ENCODE measurements at regions not wholly inside any gene's neighbourhood (a gene's known extent, or its start where the extent isn't known, plus 50 kb on each side); places are given as distances from the start of the nearest gene placed in this dataset.

- DNase-seq: no peak
Measured at GRCh38 chr2:18373664-18374063, 186.8 kb downstream of the RDH14 start.

GRCh38 chr2:18373081-18373480 lies 187.4 kb downstream of the RDH14 start:
- no peak for DNase-seq

DNA sequence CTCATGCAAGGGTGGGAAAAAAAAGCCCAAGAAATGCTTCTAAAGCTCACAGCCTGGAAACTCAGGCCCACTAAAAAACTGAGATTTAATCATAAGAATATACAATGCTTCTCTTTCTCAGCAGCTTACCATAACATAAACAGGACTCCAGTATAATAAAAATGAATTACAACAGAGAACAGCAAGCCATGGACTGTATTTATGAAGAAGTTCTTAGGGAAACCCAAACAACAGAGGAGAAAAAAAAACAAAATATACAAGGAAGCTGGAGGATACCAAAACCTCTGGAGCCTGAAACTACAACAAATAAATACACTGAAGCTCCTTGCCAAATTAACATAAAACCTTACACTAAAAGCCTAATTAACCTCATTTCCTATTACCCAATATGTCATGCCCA lies 187.8 kb downstream of the RDH14 start:
- no peak for DNase-seq

DNA sequence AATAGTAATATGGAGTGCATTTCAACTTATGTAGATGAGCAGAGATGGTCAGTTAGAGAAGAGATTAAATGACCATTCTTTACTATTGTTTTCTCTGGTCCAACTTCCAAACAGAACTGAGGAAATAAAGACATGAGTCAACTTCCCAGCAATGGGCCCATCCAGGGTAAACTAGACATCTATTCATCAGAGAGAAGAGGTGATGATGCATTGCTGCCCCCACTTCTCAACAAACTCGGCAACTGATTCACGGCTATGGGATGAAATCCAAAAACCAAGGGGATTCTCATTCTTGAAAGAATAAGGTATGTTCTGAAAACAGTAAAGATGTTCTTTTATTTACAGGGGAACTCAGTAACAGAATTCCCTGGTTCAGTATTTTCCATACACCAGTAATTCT lies 190.7 kb downstream of the RDH14 start:
- DNase-seq: no peak

- no peak for DNase-seq
Measured at GRCh38 chr2:18368008-18368407, 192.4 kb downstream of the RDH14 start.

DNA sequence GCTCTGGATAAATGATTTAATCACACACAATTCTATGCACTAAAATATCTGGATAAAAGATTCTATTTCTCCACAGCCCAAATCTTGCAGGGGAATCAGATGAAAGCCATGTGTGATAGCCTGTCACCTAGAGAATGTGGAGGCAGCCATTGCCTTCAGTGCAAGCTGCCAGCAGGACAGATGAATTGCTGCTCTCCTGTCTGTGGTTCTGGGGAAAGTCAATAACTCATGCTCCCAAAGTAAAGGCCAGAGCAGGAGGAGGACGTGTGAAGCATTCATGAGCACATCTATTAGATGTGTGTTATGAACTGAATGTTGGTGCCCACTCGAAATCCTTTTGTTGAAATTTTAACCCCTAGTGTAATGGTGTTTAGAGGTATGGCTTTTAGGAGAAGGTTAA lies 195.1 kb downstream of the RDH14 start:
- DNase-seq: no peak

- DNase-seq: no peak
Measured at GRCh38 chr2:18363348-18363747, 197.1 kb downstream of the RDH14 start.

DNA sequence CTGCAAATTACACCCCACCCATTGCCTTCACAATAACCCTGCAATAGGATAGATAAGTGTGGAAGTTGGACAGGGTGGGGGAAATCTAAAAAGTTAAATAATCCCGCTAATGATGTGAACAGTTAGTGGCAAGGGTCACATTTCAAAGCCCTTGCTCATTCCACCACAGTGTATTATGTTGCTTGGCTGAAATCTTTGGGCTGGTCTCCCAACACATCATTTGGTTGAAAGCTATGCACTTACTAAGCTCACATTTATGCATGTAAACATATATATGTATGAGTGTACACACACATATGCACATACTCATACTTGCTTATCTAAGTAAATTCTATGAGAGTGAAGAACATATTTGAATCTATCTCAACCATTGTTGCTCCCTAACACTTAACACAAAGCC lies 197.8 kb downstream of the RDH14 start:
- no peak for DNase-seq

DNA sequence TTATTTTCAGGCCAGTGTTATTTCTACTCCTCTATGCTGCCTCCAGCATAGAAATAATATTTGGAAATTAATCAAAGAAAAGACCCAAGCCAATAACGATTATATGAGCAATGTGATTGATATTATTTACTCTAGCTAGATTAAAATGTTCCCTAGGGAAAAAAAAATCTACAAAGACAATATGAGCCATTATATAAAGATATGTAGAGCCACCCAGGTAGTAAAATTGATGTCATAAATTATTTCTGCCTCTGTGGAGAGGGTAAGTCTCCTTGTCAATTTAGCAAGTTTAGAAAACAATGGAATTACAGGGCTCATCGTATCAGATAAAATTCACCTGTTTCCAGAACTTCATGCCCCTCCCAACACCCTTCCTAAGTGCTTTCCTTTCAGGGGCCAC lies 202.9 kb downstream of the RDH14 start:
- no peak for DNase-seq

- no peak for DNase-seq
Measured at GRCh38 chr2:18356676-18357075, 203.8 kb downstream of the RDH14 start.

- no peak for DNase-seq
Measured at GRCh38 chr2:18349421-18349820, 211.0 kb downstream of the RDH14 start.

- no peak for DNase-seq
Measured at GRCh38 chr2:18346874-18347273, 213.6 kb downstream of the RDH14 start.

DNA sequence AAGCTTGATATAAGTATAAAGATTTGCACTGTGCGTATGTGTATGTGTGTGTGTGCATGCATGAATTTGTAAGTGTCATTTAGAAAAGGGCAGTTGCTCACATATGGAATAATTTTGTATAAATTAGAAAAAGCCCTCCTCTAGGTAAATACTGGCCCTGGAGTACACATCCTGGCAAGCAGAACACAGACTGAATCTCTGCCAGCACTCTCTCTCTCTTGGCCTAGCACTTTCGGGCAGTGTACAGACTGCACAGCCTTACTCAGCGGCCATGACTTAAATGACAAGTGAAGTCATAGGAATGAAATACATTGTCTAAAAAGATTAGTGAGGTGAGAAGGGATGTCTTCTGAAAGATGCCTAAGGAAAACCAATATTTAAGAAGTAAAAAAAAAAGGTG lies 214.1 kb downstream of the RDH14 start:
- DNase-seq: no peak

- no peak for DNase-seq
Measured at GRCh38 chr2:18345848-18346247, 214.6 kb downstream of the RDH14 start.

DNA sequence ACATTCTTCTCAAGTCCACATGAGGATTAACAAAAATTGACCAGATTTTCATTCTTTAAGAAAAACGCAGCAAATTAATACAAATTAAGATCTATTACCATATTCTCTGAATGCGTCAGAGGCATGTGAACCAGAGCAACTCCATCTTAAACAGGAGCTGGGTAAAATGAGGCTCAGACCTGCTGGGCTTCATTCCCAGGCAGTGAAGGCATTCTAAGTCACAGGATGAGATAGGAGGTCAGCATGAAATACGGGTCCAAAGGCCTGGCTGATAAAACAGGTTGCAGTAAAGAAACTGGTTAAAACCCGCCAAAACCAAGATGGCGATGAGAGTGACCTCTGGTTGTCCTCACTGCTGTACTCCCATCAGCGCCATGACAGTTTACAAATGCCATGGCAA lies 217.6 kb downstream of the RDH14 start:
- no peak for DNase-seq

GRCh38 chr2:18339326-18339725 lies 221.1 kb downstream of the RDH14 start:
- no peak for DNase-seq

DNA sequence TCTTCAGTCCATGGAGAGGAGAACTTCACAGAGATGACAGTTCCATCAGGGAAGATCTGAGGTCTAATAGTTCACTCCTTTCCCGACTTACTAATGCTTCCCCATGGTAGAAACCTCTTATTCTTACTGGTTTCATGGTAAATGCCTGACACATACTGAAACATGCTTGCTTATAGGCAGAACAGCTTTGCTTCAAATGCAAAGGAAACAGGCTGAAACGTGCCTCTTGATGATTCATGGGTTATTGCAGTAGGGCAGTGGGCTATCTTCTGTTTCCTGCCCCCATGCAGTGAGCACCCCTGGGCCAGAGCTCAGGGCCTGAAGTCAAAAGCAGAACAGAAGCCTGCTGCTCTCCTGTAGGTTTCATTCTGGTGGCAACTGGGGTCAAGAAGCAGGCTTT lies 223.5 kb downstream of the RDH14 start:
- DNase-seq: no peak

DNA sequence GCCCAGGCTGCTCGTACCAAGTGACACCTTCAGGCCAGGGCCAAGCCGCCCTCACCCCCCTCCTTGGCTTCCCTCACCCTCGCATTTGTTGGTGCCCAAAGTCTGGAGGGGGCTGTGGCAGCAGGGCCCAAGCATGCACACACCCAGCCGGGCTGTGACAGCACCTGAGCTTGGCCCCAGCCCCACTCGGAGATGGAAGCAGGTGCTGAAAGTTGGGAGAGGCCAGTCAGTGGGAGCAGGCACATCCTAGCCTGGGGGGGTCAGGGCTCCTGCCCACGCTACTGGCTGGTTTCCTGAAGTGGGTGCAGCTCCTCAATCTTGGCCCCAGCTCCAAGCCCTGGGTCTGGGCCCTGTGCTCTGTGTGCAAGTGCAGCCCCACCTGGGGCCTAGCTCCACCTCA lies 228.0 kb downstream of the RDH14 start:
- no peak for DNase-seq

DNA sequence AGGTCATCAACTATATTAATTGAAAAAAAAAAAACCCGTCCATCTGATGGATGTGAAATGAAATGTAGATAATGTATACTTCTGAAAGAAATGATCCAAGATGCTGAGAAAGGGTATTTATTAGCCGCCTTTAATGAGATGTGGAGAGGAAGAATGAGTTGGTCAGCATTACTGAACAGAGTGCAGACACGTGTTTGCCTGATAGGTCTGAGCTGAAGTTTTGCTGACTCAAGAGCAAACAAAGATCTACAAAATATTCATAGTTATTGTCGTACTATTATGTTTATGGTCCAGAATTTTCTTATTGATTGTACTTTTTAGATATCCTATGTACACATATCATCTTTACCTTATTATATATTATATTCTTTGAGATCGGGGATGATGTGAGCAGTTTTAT lies 235.3 kb downstream of the RDH14 start:
- DNase-seq: no peak

GRCh38 chr2:18319987-18320386 lies 240.5 kb downstream of the RDH14 start:
- DNase-seq: no peak

DNA sequence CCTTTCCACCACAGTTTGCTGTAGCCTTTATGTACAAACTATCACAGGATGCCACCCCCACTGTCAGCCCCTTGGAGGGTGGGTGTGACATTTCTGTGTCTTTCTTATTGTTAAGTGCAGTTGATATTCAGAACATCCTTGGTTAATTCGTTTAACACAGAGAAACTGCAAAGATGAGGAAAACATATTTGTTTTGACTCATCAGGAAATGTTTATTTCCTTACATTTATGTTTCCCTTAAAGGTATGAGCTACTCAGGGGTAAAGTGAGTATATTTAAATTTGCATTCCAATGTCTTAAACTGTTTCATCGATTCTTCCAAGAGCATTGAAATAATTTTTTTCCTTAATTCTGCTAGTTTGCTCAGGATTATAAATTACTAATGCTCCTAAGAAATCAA lies 243.4 kb downstream of the RDH14 start:
- DNase-seq: no peak

GRCh38 chr2:18312818-18313217 lies 247.6 kb downstream of the RDH14 start:
- DNase-seq: no peak

GRCh38 chr2:18311420-18312195 lies 248.8 kb downstream of the RDH14 start:
- DNase-seq: peak; percentile 25

DNA sequence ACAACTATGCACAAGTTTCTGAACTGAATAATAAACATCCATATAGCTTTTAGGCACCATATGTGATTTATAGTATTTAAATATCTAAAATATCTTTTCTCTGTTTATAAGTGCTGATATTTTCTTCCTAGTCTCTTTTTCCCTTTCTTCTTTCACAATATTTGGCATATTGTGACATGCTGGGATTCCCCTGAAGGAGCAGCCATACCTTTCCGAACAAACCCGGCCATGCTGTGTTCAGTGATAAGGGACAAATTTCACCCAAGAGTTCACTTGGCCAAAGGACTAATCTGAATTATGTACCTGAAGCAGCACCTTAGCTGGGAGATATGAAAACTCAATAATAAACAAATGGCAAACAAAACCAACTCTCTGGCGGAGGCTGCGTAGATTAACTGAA lies 250.8 kb downstream of the RDH14 start:
- DNase-seq: no peak

- DNase-seq: no peak
Measured at GRCh38 chr2:18309188-18309587, 251.3 kb downstream of the RDH14 start.
